ENCODE measurements at regions not wholly inside any gene's neighbourhood (a gene's known extent, or its start where the extent isn't known, plus 50 kb on each side); places are given as distances from the start of the nearest gene placed in this dataset.

DNA sequence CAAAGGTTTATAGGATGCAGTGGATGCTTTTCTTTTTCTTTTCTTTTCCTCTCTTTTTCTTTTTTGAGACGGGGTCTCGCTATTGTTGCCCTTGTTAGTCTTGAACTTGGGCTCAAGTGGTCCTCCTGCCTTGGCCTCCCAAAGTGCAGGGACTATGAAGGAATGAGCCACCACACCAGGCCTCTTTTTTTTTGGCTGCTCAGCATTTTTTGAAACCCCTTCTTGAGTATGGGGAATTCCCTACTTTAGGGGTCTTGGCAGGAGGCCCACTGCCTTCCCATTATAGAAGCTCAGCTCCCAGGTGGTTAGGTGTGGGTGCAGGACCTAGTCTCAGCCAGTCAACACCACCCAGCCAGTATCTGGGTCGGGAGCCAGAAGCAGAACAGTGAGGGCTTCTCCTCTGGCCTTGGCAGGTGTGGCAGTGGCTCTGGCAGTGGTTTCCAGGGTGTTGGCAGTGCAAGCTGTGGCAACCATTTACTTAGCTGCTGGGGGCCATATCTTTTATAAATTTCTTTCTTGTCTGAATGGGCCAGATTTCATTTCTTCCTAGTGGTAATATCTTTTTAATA is 51.4 kb upstream of the ACYP2 start:
- Histone ChIP-seq H3K4ac (replicated peaks; ENCODE audit: insufficient read length, low read depth, low read length) (no peak overlapping the region), H2AK5ac (ENCODE audit: low read depth, low read length) (no peak overlapping the region), H3K4me3 (ENCODE audit: extremely low read depth in 1 of 4, insufficient read depth in 2 of 4, low read depth in 3 of 4, low read length in 4 of 4) (no peak overlapping the region), H3K27me3 (replicated peaks in 1 of 4; ENCODE audit: control insufficient read depth in 3 of 4, extremely low read depth in 1 of 4, insufficient read depth in 3 of 4, low read length in 3 of 4) (no peaks in the 10 kb centered on the region), H3K9ac (replicated peaks in 1 of 4; ENCODE audit: extremely low read depth in 1 of 4, low read depth in 3 of 4, low read length in 3 of 4) (no peak overlapping the region), H4K91ac (replicated peaks; ENCODE audit: insufficient read length, low read length) (no peak overlapping the region), H3K18ac (ENCODE audit: extremely low read depth, low read length) (no peak overlapping the region), H2BK5ac (ENCODE audit: low read depth, low read length) (no peak overlapping the region), H4K20me1 (replicated peaks in 1 of 2; ENCODE audit: control insufficient read depth in 1 of 2, insufficient read depth in 2 of 2, low read length in 2 of 2) (no peaks in the 10 kb centered on the region), H4K8ac (ENCODE audit: extremely low read depth, insufficient read depth, low read length) (no peak overlapping the region), H3K36me3 (ENCODE audit: control insufficient read depth in 2 of 4, insufficient read depth in 4 of 4, low read length in 3 of 4) (no peaks in the 10 kb centered on the region), H3K79me1 (ENCODE audit: low read depth, low read length) (no peaks in the 10 kb centered on the region), H2BK12ac (ENCODE audit: low read depth, low read length) (no peak overlapping the region), H3K79me2 (ENCODE audit: control insufficient read depth in 1 of 2, insufficient read depth in 2 of 2, low read length in 2 of 2) (no peaks in the 10 kb centered on the region), H2BK120ac (replicated peaks; ENCODE audit: low read depth, low read length) (no peak overlapping the region), H3K14ac (ENCODE audit: insufficient read length) (no peak overlapping the region), H3K27ac (ENCODE audit: low read depth, low read length) (no peak overlapping the region), H2AFZ (ENCODE audit: low read length) (no peak overlapping the region), H2BK20ac (ENCODE audit: low read length) (no peak overlapping the region), H3K56ac (replicated peaks; ENCODE audit: insufficient read length, low read depth, low read length) (no peak overlapping the region), H2BK15ac (ENCODE audit: low read length) (no peak overlapping the region), H3K9me3 (ENCODE audit: insufficient read depth in 2 of 2, low read depth in 1 of 2, low read length in 1 of 2) (peaks cover under 1 to 3% of the 10 kb centered on the region in 2 experiments; a peak in 1 of 4 replicates), H3K23ac (ENCODE audit: insufficient read length) (no peak overlapping the region), H3K23me2 (ENCODE audit: low read depth, low read length) (no peaks in the 10 kb centered on the region), H4K5ac (ENCODE audit: insufficient read length, low read depth, low read length) (no peak overlapping the region), H3K4me1 (replicated peaks in 1 of 4; ENCODE audit: control insufficient read depth in 3 of 4, insufficient read depth in 4 of 4, low read length in 3 of 4) (no peaks in the 10 kb centered on the region), H3K4me2 (ENCODE audit: insufficient read depth in 1 of 2, low read depth in 2 of 2, low read length in 2 of 2) (no peak overlapping the region)
- no peak for TF ChIP-seq BCL11A (IDR thresholded peaks at IDR 0.05; ENCODE audit: low read depth in 2 of 2, low read length in 2 of 2)
- DNase-seq (ENCODE audit: low read depth in 1 of 2, low spot score in 2 of 2) (no peak), FAIRE-seq (no peak)
- POLR2A ChIA-PET (ENCODE audit: partially characterized antibody), result no interaction called here
- WGBS, 2 experiments (ENCODE audit: extremely low coverage in 1 of 2, insufficient coverage in 1 of 2, insufficient read length in 1 of 2, insufficient replicate concordance in 2 of 2, low coverage in 1 of 2, low lambda C conversion rate in 2 of 2, missing lambda C conversion rate in 1 of 2), result 93% methylated on average over 3 of the region's 3 CpGs; no CpG with 5 or more reads in 1 of the 2 experiments
- CTCF ChIA-PET (ENCODE audit: partially characterized antibody), result interaction anchor here (1.4 to 2.3 kb wide), 2 partner anchors 10 to 1104 kb away, joined by 3 to 11 read pairs; no protein-coding TSS in a partner anchor

Measured in H1 (cell line).